Fibroblast of pulmonary artery (primary cell): ENCODE measurements at regions not wholly inside any gene's neighbourhood (a gene's known extent, or its start where the extent isn't known, plus 50 kb on each side); places are given as distances from the start of the nearest gene placed in this dataset.

Experiments
- DNase-seq: peaks from one replicate; pipeline ENCODE4 v3.0.0-alpha.2; 2010; ENCODE audit warnings: low read depth
- H3K4me3 ChIP-seq: replicated peaks from 2 replicates; pipeline ENCODE4 v1.5.1; 2011; ENCODE audit warnings: low read depth, mild to moderate bottlenecking, control low read depth, low read length, moderate library complexity
- TF ChIP-seq, protein P1 (sequence below): IDR thresholded peaks from 2 replicates; pipeline ENCODE4 v1.5.1; 2011; ENCODE audit warnings: mild to moderate bottlenecking, control low read depth, low read length, inconsistent platforms; ENCODE audit errors: missing control alignments

DNA sequence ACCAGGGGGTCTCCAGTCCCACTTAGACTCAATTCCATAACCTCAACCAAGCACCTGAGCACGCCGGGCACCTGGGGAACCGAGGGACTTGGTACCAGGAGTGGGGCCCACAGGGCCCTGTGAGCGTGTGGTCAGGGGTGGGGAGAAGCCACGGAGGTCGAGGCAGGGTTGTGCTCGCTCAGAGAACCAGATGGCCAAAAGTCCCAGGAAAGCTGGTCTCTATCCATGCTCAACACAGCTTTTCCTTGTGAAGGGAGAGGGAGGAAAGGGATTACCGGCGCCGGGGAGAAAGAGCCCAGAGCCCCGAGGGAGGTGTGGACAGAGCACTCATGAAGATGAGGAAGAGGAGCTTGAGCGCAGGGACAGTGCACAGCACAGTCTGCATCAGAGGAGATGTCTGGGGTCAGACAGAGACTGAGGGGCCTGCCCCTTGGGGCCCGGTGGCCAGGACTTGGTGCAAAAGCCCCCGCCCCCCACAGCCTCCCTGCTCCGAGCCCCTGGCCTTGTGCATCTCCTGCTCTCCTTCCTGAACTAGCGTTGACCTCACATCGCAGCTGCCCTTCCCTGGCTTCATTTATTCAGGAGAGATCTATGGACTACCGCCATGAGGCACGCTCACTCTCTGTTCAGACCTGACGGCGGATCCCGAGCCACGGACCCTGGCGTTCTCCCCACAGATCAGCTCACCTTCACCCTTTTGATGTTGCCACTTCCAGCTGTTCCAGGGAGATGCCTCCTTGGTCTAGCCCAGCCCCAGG is 355.4 kb upstream of the TNRC6C start:
- TF ChIP-seq, protein P1, sequence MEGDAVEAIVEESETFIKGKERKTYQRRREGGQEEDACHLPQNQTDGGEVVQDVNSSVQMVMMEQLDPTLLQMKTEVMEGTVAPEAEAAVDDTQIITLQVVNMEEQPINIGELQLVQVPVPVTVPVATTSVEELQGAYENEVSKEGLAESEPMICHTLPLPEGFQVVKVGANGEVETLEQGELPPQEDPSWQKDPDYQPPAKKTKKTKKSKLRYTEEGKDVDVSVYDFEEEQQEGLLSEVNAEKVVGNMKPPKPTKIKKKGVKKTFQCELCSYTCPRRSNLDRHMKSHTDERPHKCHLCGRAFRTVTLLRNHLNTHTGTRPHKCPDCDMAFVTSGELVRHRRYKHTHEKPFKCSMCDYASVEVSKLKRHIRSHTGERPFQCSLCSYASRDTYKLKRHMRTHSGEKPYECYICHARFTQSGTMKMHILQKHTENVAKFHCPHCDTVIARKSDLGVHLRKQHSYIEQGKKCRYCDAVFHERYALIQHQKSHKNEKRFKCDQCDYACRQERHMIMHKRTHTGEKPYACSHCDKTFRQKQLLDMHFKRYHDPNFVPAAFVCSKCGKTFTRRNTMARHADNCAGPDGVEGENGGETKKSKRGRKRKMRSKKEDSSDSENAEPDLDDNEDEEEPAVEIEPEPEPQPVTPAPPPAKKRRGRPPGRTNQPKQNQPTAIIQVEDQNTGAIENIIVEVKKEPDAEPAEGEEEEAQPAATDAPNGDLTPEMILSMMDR: no peak
- no peak overlapping the region for H3K4me3 ChIP-seq
- DNase-seq: no peak

- TF ChIP-seq, protein P1: no peak
Observed at GRCh38 chr17:77604301-77604972, 354.1 kb upstream of the TNRC6C start.

DNA sequence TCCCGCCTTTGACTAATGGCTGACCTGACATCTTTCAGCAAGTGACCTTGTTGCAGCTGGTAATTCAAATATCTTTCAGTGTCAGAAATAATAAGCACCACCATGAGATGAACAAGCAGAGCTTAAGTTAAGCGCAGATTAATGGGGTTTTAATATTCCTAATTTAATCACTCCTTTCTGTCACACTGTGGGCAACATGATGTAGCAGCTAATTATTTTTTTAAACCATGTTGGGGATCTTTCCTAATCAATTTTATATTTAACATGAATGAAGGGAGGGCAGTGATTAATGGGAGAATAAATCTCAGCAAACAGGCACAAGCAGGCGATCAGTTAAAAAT is 353.6 kb upstream of the TNRC6C start:
- TF ChIP-seq, protein P1: no peak
- no peak for DNase-seq
- H3K4me3 ChIP-seq: no peak overlapping the region

More at GRCh38 chr17:77604301-77604972, 354.1 kb upstream of the TNRC6C start:
- no peak for DNase-seq
- no peak overlapping the region for H3K4me3 ChIP-seq

- no peak overlapping the region for H3K4me3 ChIP-seq
- no peak for DNase-seq
- TF ChIP-seq, protein P1: no peak
Observed at GRCh38 chr17:77606146-77606864, 352.2 kb upstream of the TNRC6C start.

DNA sequence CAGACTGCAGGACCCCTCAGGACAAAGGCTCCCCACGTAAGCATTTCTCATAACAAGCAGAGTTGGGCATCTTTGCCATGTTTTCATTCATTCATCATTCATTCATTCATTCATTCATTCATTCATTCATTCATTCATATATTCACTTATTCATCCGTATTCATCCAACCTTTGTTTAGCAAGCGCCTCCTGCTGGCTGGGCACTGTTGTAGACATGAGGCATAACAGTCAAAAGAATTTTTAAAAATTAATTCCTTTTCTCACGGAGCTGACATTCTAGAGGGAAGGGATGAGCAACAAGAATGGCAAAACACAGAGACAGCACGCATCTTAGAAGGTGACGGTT is 351.7 kb upstream of the TNRC6C start:
- no peak overlapping the region for H3K4me3 ChIP-seq
- DNase-seq: no peak
- TF ChIP-seq, protein P1: no peak

DNA sequence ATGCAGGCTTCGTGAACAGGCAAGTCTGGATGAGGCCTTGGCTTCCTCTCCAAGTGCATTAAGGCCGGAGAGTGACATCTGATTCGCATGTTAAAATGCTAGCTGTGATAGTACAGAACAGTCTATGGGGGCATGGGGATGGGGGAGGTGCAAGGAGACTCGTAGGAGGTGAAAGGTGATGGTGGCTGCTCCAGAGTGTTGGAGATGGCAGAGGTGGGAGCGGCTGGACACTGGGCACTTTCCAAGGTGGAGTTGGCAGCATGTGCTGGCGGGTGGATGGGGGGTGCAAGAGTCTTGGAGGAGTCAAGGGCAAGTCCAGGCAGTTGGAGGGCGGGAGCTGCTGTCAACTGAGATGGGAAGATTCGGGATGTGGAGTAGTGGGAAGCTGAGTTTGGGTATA is 350.9 kb upstream of the TNRC6C start:
- DNase-seq: no peak
- H3K4me3 ChIP-seq: no peak overlapping the region
- TF ChIP-seq, protein P1: no peak
